Activated T-cell treated with anti-CD3 and anti-CD28 coated beads, Interleukin-2, amount 50 U/mL, for 4 hours (primary cell): ENCODE measurements at regions not wholly inside any gene's neighbourhood (a gene's known extent, or its start where the extent isn't known, plus 50 kb on each side); places are given as distances from the start of the nearest gene placed in this dataset.
"Not testable (repeated sequence)": the region's sequence is repeated elsewhere in the genome, so short reads cannot be mapped to it uniquely, and the experiment has no call there.

Source experiments
- ATAC-seq, 2 donors: fragments of 200-7000 bp; cut with Tn5 transposase; one replicate each; pipeline ENCODE4 v1.10.0; 2021
- DNase-seq: peaks from one replicate; pipeline ENCODE4 v3.0.0-alpha.2; 2020
- H3K27me3 Mint-ChIP-seq: one replicate; pipeline ENCODE4 v1.8.0; 2021; ENCODE audit warnings: low read depth, mixed read lengths
- H3K36me3 Mint-ChIP-seq: one replicate; pipeline ENCODE4 v1.8.0; 2022; ENCODE audit warnings: mixed read lengths; ENCODE audit not compliant: insufficient read depth
- H3K4me1 Mint-ChIP-seq: one replicate; pipeline ENCODE4 v1.8.0; 2021; ENCODE audit warnings: low read depth, mixed read lengths
- H3K4me3 Mint-ChIP-seq: one replicate; pipeline ENCODE4 v1.8.0; 2021; ENCODE audit warnings: mild to moderate bottlenecking, moderate library complexity, mixed read lengths
- H3K9me3 Mint-ChIP-seq: one replicate; pipeline ENCODE4 v1.8.0; 2021; ENCODE audit warnings: mixed read lengths

GRCh38 chr10:57679916-57680315 lies 587.8 kb downstream of the IPMK start:
- ATAC-seq (no peak), DNase-seq (no peak)
- no peaks in the 10 kb centered on the region for H3K36me3 Mint-ChIP-seq
- peaks cover 3% of the 10 kb centered on the region for H3K9me3 Mint-ChIP-seq
- H3K4me1 Mint-ChIP-seq: no peaks in the 10 kb centered on the region
- no peak overlapping the region for H3K4me3 Mint-ChIP-seq
- H3K27me3 Mint-ChIP-seq: no peaks in the 10 kb centered on the region

- H3K4me3 Mint-ChIP-seq: no peak overlapping the region
- no peaks in the 10 kb centered on the region for H3K27me3 Mint-ChIP-seq
- no peak for ATAC-seq
- H3K36me3 Mint-ChIP-seq: no peaks in the 10 kb centered on the region
- peaks cover 4% of the 10 kb centered on the region for H3K9me3 Mint-ChIP-seq
- no peaks in the 10 kb centered on the region for H3K4me1 Mint-ChIP-seq
- no peak for DNase-seq
These were observed 592.6 kb downstream of the IPMK start for GRCh38 chr10:57675125-57675524.

- H3K27me3 Mint-ChIP-seq: no peaks in the 10 kb centered on the region
- H3K4me3 Mint-ChIP-seq: no peak overlapping the region
- no peak for ATAC-seq
- H3K4me1 Mint-ChIP-seq: no peaks in the 10 kb centered on the region
- peaks cover 4% of the 10 kb centered on the region for H3K9me3 Mint-ChIP-seq
- no peaks in the 10 kb centered on the region for H3K36me3 Mint-ChIP-seq
- no peak for DNase-seq
These were observed 594.2 kb downstream of the IPMK start for GRCh38 chr10:57673446-57673960.

- DNase-seq: no peak
- Mint-ChIP-seq H3K4me1 (no peaks in the 10 kb centered on the region), H3K36me3 (no peaks in the 10 kb centered on the region), H3K27me3 (no peaks in the 10 kb centered on the region), H3K4me3 (no peak overlapping the region), H3K9me3 (no peaks in the 10 kb centered on the region)
- no peak for ATAC-seq
These were observed 602.9 kb downstream of the IPMK start for GRCh38 chr10:57664815-57665214.

- Mint-ChIP-seq H3K4me3 (no peak overlapping the region), H3K4me1 (no peaks in the 10 kb centered on the region), H3K36me3 (no peaks in the 10 kb centered on the region), H3K9me3 (no peaks in the 10 kb centered on the region), H3K27me3 (no peaks in the 10 kb centered on the region)
- DNase-seq: no peak
- no peak for ATAC-seq
These were observed 604.3 kb downstream of the IPMK start for GRCh38 chr10:57663401-57663800.

- DNase-seq (no peak), ATAC-seq (no peak)
- Mint-ChIP-seq H3K4me1 (no peaks in the 10 kb centered on the region), H3K4me3 (no peak overlapping the region), H3K9me3 (no peaks in the 10 kb centered on the region), H3K36me3 (no peaks in the 10 kb centered on the region), H3K27me3 (no peaks in the 10 kb centered on the region)
These were observed 606.5 kb downstream of the IPMK start for GRCh38 chr10:57661206-57661605.

- H3K27me3 Mint-ChIP-seq: no peaks in the 10 kb centered on the region
- no peak overlapping the region for H3K4me3 Mint-ChIP-seq
- ATAC-seq (no peak), DNase-seq (no peak)
- H3K9me3 Mint-ChIP-seq: no peaks in the 10 kb centered on the region
- no peaks in the 10 kb centered on the region for H3K4me1 Mint-ChIP-seq
- H3K36me3 Mint-ChIP-seq: no peaks in the 10 kb centered on the region
These were observed 610.4 kb downstream of the IPMK start for GRCh38 chr10:57657164-57657765.

GRCh38 chr10:57654856-57655255 lies 612.8 kb downstream of the IPMK start:
- ATAC-seq (no peak), DNase-seq (no peak)
- Mint-ChIP-seq H3K36me3 (no peaks in the 10 kb centered on the region), H3K4me3 (no peak overlapping the region), H3K4me1 (no peaks in the 10 kb centered on the region), H3K27me3 (no peaks in the 10 kb centered on the region), H3K9me3 (no peaks in the 10 kb centered on the region)

- H3K36me3 Mint-ChIP-seq, DNase-seq, H3K4me1 Mint-ChIP-seq, H3K9me3 Mint-ChIP-seq, H3K27me3 Mint-ChIP-seq, H3K4me3 Mint-ChIP-seq, ATAC-seq: not testable (repeated sequence)
These were observed 622.6 kb downstream of the IPMK start for GRCh38 chr10:57645108-57645507.

GRCh38 chr10:57638411-57638810 lies 629.3 kb downstream of the IPMK start:
- ATAC-seq (no peak), DNase-seq (no peak)
- Mint-ChIP-seq H3K27me3 (no peaks in the 10 kb centered on the region), H3K9me3 (peaks cover 9% of the 10 kb centered on the region), H3K36me3 (no peaks in the 10 kb centered on the region), H3K4me3 (no peak overlapping the region), H3K4me1 (no peaks in the 10 kb centered on the region)

GRCh38 chr10:57628592-57629284 lies 639.0 kb downstream of the IPMK start:
- no peak for DNase-seq
- Mint-ChIP-seq H3K4me3 (no peak overlapping the region), H3K4me1 (no peaks in the 10 kb centered on the region), H3K9me3 (peaks cover 5% of the 10 kb centered on the region), H3K27me3 (no peaks in the 10 kb centered on the region), H3K36me3 (no peaks in the 10 kb centered on the region)
- no peak for ATAC-seq

- no peaks in the 10 kb centered on the region for H3K4me1 Mint-ChIP-seq
- no peak overlapping the region for H3K4me3 Mint-ChIP-seq
- H3K36me3 Mint-ChIP-seq: no peaks in the 10 kb centered on the region
- ATAC-seq (no peak), DNase-seq (no peak)
- H3K9me3 Mint-ChIP-seq: no peaks in the 10 kb centered on the region
- no peaks in the 10 kb centered on the region for H3K27me3 Mint-ChIP-seq
These were observed 640.0 kb downstream of the IPMK start for GRCh38 chr10:57627642-57628178.

GRCh38 chr10:57624856-57625592 lies 642.7 kb downstream of the IPMK start:
- H3K4me1 Mint-ChIP-seq: no peaks in the 10 kb centered on the region
- no peak overlapping the region for H3K4me3 Mint-ChIP-seq
- no peaks in the 10 kb centered on the region for H3K27me3 Mint-ChIP-seq
- DNase-seq: no peak
- no peaks in the 10 kb centered on the region for H3K9me3 Mint-ChIP-seq
- H3K36me3 Mint-ChIP-seq: no peaks in the 10 kb centered on the region
- no peak for ATAC-seq

GRCh38 chr10:57624066-57624465 lies 643.6 kb downstream of the IPMK start:
- DNase-seq: no peak
- Mint-ChIP-seq H3K4me3 (no peak overlapping the region), H3K9me3 (no peaks in the 10 kb centered on the region), H3K27me3 (no peaks in the 10 kb centered on the region), H3K4me1 (no peaks in the 10 kb centered on the region), H3K36me3 (no peaks in the 10 kb centered on the region)
- no peak for ATAC-seq
